HEK293 (cell line): ENCODE measurements at regions not wholly inside any gene's neighbourhood (a gene's known extent, or its start where the extent isn't known, plus 50 kb on each side); places are given as distances from the start of the nearest gene placed in this dataset.

Experiments
- CTCF ChIA-PET: fragments of 350-600 bp; formaldehyde crosslinking; extraction: SDS; loops from one replicate; lab custom pipeline; 2021; ENCODE audit warnings: antibody characterized with exemption; lab: Yijun Ruan, JAX
- POLR2A ChIA-PET: fragments of 300-600 bp; formaldehyde crosslinking; extraction: SDS; loops from one replicate; lab custom pipeline; 2020; ENCODE audit warnings: antibody characterized with exemption, inconsistent platforms; lab: Yijun Ruan, JAX
- H3K27ac ChIP-seq: fragments of 200-500 bp; sonication (Bioruptor generic); 2 replicates; pipeline ENCODE4 v1.5.1; 2014; ENCODE audit warnings: low read depth, low read length, control low read depth, inconsistent platforms; ENCODE audit errors: extremely low read depth
- H3K36me3 ChIP-seq, 2 experiments: fragments of 200-500 bp in 1 of 2; sonication (Bioruptor generic) in 1 of 2; 1 replicate in 1 of 2; 2 replicates in 1 of 2; pipeline ENCODE4 v1.5.1; 2014 to 2017; ENCODE audit warnings: inconsistent platforms in 2 of 2, low read length in 2 of 2; ENCODE audit not compliant: control insufficient read depth in 2 of 2, insufficient read depth in 1 of 2
- H3K4me1 ChIP-seq: fragments of 200-500 bp; sonication (Bioruptor generic); 2 replicates; pipeline ENCODE4 v1.5.1; 2014; ENCODE audit warnings: mild to moderate bottlenecking, low read length, inconsistent platforms; ENCODE audit not compliant: control insufficient read depth, insufficient read depth
- H3K4me3 ChIP-seq: 2 replicates; pipeline ENCODE4 v1.5.1; 2011; ENCODE audit warnings: low read depth, mild to moderate bottlenecking, control low read depth, low read length, moderate library complexity
- H3K9me3 ChIP-seq: fragments of 200-500 bp; sonication (Bioruptor generic); 2 replicates; pipeline ENCODE4 v1.5.1; 2014; ENCODE audit warnings: low read depth, low read length, inconsistent platforms; ENCODE audit not compliant: control insufficient read depth, insufficient read depth
- GLIS1 ChIP-seq: fragments of 450-650 bp; formaldehyde crosslinking; IDR thresholded peaks from 2 replicates; pipeline ENCODE4 v1.5.1; 2016; ENCODE audit warnings: missing biosample characterization, missing genetic modification characterization
- MYNN ChIP-seq: fragments of 450-650 bp; formaldehyde crosslinking; IDR thresholded peaks from 2 replicates; pipeline ENCODE4 v1.5.1; 2016; ENCODE audit warnings: missing biosample characterization, missing genetic modification characterization, borderline replicate concordance
- SP2 ChIP-seq: fragments of 450-650 bp; formaldehyde crosslinking; IDR thresholded peaks from 2 replicates; pipeline ENCODE4 v1.5.1; 2016; ENCODE audit warnings: missing biosample characterization, missing genetic modification characterization
- ZFP37 ChIP-seq: fragments of 450-650 bp; formaldehyde crosslinking; IDR thresholded peaks from 2 replicates; pipeline ENCODE4 v1.5.1; 2016; ENCODE audit warnings: missing biosample characterization, missing genetic modification characterization
- ZIC2 ChIP-seq: fragments of 450-650 bp; formaldehyde crosslinking; IDR thresholded peaks from 2 replicates; pipeline ENCODE4 v1.5.1; 2016; ENCODE audit warnings: missing biosample characterization, missing genetic modification characterization
- ZNF112 ChIP-seq: fragments of 450-650 bp; formaldehyde crosslinking; IDR thresholded peaks from 2 replicates; pipeline ENCODE4 v1.5.0; 2017; ENCODE audit warnings: missing biosample characterization, missing genetic modification characterization
- ZNF114 ChIP-seq: fragments of 450-650 bp; formaldehyde crosslinking; IDR thresholded peaks from 2 replicates; pipeline ENCODE4 v1.5.0; 2017; ENCODE audit warnings: missing biosample characterization, missing genetic modification characterization
- ZNF157 ChIP-seq: fragments of 450-650 bp; formaldehyde crosslinking; IDR thresholded peaks from 2 replicates; pipeline ENCODE4 v1.5.1; 2016; ENCODE audit warnings: missing biosample characterization, missing genetic modification characterization
- ZNF2 ChIP-seq: fragments of 450-650 bp; formaldehyde crosslinking; IDR thresholded peaks from 2 replicates; pipeline ENCODE4 v1.5.1; 2016; ENCODE audit warnings: missing biosample characterization, missing genetic modification characterization
- ZNF391 ChIP-seq: fragments of 450-650 bp; formaldehyde crosslinking; IDR thresholded peaks from 2 replicates; pipeline ENCODE4 v1.5.1; 2016; ENCODE audit warnings: low read depth, missing biosample characterization, missing genetic modification characterization, borderline replicate concordance
- ZNF529 ChIP-seq: fragments of 450-650 bp; formaldehyde crosslinking; IDR thresholded peaks from 2 replicates; pipeline ENCODE4 v1.5.1; 2017; ENCODE audit warnings: missing genetic modification characterization, missing biosample characterization; ENCODE audit not compliant: insufficient replicate concordance
- ZNF555 ChIP-seq: fragments of 450-650 bp; formaldehyde crosslinking; conservative IDR thresholded peaks from 2 replicates; pipeline ENCODE4 v1.5.1; 2017; ENCODE audit warnings: missing biosample characterization, mild to moderate bottlenecking, missing genetic modification characterization, inconsistent platforms
- ZNF626 ChIP-seq: fragments of 450-650 bp; sonication (Bioruptor Pico); formaldehyde crosslinking; IDR thresholded peaks from 2 replicates; pipeline ENCODE4 v1.5.1; 2018; ENCODE audit warnings: missing biosample characterization, missing genetic modification characterization, inconsistent platforms
- ZNF670 ChIP-seq: fragments of 450-650 bp; formaldehyde crosslinking; IDR thresholded peaks from 2 replicates; pipeline ENCODE4 v1.5.1; 2016; ENCODE audit warnings: missing biosample characterization, missing genetic modification characterization, low read depth
- TF ChIP-seq, protein P1 (sequence below): fragments of 450-650 bp; formaldehyde crosslinking; IDR thresholded peaks from 2 replicates; pipeline ENCODE4 v1.5.1; 2016; ENCODE audit warnings: missing biosample characterization, missing genetic modification characterization, borderline replicate concordance
- TF ChIP-seq, protein P2 (sequence below): fragments of 450-650 bp; formaldehyde crosslinking; IDR thresholded peaks from 2 replicates; pipeline ENCODE4 v1.5.1; 2016; ENCODE audit warnings: missing biosample characterization, missing genetic modification characterization, low read depth
- TF ChIP-seq, protein P3 (sequence below): fragments of 450-650 bp; formaldehyde crosslinking; IDR thresholded peaks from 2 replicates; pipeline ENCODE4 v1.5.1; 2016; ENCODE audit warnings: missing biosample characterization, missing genetic modification characterization
- TF ChIP-seq, protein P4 (sequence below): fragments of 450-650 bp; formaldehyde crosslinking; IDR thresholded peaks from 2 replicates; pipeline ENCODE4; 2016; ENCODE audit warnings: missing biosample characterization, missing genetic modification characterization
- TF ChIP-seq, protein P5 (sequence below): fragments of 450-650 bp; formaldehyde crosslinking; IDR thresholded peaks from 2 replicates; pipeline ENCODE4 v1.5.1; 2016; ENCODE audit warnings: missing biosample characterization, missing genetic modification characterization, borderline replicate concordance

DNA sequence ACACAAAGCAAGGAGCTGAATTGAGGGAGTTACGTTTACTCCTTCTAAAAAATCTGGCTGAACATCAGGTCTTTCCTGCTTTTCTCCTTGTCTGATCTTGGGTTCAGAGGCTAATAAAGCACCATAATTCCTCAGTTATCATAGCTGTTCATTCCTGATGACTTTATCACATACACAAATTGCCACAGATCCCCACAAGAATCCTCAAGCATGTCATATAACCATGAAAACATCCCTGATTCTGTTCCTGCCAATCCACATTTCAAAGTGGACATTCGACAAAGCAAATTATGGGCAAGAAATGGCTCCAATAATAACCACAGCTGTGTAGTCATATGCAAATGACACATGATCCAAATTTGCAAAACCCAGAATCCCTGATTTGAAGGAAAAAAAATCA, 321.3 kb downstream of the MEX3B start (continued):
- TF ChIP-seq, protein P1, sequence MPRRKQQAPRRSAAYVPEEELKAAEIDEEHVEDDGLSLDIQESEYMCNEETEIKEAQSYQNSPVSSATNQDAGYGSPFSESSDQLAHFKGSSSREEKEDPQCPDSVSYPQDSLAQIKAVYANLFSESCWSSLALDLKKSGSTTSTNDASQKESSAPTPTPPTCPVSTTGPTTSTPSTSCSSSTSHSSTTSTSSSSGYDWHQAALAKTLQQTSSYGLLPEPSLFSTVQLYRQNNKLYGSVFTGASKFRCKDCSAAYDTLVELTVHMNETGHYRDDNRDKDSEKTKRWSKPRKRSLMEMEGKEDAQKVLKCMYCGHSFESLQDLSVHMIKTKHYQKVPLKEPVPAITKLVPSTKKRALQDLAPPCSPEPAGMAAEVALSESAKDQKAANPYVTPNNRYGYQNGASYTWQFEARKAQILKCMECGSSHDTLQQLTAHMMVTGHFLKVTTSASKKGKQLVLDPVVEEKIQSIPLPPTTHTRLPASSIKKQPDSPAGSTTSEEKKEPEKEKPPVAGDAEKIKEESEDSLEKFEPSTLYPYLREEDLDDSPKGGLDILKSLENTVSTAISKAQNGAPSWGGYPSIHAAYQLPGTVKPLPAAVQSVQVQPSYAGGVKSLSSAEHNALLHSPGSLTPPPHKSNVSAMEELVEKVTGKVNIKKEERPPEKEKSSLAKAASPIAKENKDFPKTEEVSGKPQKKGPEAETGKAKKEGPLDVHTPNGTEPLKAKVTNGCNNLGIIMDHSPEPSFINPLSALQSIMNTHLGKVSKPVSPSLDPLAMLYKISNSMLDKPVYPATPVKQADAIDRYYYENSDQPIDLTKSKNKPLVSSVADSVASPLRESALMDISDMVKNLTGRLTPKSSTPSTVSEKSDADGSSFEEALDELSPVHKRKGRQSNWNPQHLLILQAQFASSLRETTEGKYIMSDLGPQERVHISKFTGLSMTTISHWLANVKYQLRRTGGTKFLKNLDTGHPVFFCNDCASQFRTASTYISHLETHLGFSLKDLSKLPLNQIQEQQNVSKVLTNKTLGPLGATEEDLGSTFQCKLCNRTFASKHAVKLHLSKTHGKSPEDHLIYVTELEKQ (tag by site-specific recombination), result no peak
- TF ChIP-seq ZNF157 (tag by site-specific recombination) (no peak), ZFP37 (tag by site-specific recombination) (no peak), ZNF114 (tag by site-specific recombination) (no peak), SP2 (tag by site-specific recombination) (no peak)
- TF ChIP-seq, protein P2, sequence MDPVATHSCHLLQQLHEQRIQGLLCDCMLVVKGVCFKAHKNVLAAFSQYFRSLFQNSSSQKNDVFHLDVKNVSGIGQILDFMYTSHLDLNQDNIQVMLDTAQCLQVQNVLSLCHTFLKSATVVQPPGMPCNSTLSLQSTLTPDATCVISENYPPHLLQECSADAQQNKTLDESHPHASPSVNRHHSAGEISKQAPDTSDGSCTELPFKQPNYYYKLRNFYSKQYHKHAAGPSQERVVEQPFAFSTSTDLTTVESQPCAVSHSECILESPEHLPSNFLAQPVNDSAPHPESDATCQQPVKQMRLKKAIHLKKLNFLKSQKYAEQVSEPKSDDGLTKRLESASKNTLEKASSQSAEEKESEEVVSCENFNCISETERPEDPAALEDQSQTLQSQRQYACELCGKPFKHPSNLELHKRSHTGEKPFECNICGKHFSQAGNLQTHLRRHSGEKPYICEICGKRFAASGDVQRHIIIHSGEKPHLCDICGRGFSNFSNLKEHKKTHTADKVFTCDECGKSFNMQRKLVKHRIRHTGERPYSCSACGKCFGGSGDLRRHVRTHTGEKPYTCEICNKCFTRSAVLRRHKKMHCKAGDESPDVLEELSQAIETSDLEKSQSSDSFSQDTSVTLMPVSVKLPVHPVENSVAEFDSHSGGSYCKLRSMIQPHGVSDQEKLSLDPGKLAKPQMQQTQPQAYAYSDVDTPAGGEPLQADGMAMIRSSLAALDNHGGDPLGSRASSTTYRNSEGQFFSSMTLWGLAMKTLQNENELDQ (tag by site-specific recombination), result no peak
- TF ChIP-seq, all 188 proteins: peak for 0

DNA sequence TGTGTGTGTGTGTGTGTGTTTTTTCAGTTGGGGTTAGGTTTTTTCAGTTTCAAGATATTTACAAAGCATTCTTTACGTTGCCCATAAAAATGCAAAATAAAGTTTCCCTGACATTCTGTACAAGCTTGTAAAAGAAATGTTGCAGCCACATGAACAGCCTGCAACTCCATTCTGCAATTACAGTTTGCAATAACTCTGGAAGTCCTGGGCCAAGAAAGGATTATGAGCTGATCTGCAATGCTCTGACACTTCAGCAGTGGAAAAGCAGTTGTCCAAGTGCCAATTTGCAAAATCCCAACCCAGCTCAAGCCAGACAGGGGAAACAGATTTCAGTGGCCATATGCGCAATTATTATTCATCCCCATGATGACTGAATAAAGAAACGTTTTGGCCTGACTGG, 322.1 kb downstream of the MEX3B start:
- ChIA-PET CTCF (interaction anchor here (0.6 kb wide), 1 partner anchor 403 kb away, joined by 3 read pairs; no protein-coding TSS in a partner anchor), POLR2A (no interaction called here)
- peaks cover 2% of the 10 kb centered on the region; the same call in 1 of the 2 replicates for H3K9me3 ChIP-seq
- TF ChIP-seq, protein P3, sequence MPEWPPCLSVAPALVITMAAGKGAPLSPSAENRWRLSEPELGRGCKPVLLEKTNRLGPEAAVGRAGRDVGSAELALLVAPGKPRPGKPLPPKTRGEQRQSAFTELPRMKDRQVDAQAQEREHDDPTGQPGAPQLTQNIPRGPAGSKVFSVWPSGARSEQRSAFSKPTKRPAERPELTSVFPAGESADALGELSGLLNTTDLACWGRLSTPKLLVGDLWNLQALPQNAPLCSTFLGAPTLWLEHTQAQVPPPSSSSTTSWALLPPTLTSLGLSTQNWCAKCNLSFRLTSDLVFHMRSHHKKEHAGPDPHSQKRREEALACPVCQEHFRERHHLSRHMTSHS (tag by site-specific recombination), result no peak
- no peak for TF ChIP-seq MYNN (tag by site-specific recombination)
- TF ChIP-seq, protein P4, sequence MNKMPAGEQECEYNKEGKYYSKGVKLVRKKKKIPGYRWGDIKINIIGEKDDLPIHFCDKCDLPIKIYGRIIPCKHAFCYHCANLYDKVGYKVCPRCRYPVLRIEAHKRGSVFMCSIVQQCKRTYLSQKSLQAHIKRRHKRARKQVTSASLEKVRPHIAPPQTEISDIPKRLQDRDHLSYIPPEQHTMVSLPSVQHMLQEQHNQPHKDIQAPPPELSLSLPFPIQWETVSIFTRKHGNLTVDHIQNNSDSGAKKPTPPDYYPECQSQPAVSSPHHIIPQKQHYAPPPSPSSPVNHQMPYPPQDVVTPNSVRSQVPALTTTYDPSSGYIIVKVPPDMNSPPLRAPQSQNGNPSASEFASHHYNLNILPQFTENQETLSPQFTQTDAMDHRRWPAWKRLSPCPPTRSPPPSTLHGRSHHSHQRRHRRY (tag by site-specific recombination), result no peak
- TF ChIP-seq, protein P5, sequence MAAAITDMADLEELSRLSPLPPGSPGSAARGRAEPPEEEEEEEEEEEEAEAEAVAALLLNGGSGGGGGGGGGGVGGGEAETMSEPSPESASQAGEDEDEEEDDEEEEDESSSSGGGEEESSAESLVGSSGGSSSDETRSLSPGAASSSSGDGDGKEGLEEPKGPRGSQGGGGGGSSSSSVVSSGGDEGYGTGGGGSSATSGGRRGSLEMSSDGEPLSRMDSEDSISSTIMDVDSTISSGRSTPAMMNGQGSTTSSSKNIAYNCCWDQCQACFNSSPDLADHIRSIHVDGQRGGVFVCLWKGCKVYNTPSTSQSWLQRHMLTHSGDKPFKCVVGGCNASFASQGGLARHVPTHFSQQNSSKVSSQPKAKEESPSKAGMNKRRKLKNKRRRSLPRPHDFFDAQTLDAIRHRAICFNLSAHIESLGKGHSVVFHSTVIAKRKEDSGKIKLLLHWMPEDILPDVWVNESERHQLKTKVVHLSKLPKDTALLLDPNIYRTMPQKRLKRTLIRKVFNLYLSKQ (tag by site-specific recombination), result no peak
- TF ChIP-seq ZNF391 (tag by site-specific recombination), result no peak
- TF ChIP-seq ZNF670, result no peak
- TF ChIP-seq, protein P1 (tag by site-specific recombination), result no peak
- no peak for TF ChIP-seq ZNF112
- no peak for TF ChIP-seq ZIC2 (tag by site-specific recombination)
- no peak for TF ChIP-seq ZNF529 (tag by site-specific recombination)
- TF ChIP-seq ZNF555, result no peak
- no peak for TF ChIP-seq GLIS1
- no peak for TF ChIP-seq ZNF626
- TF ChIP-seq ZNF2 (tag by site-specific recombination), result no peak

More for the DNA sequence above, 322.1 kb downstream of the MEX3B start:
- Histone ChIP-seq H3K27ac (no peak overlapping the region), H3K4me3 (no peak overlapping the region), H3K4me1 (no peaks in the 10 kb centered on the region), H3K36me3 (no peaks in the 10 kb centered on the region)
